ENCODE measurements at regions not wholly inside any gene's neighbourhood (a gene's known extent, or its start where the extent isn't known, plus 50 kb on each side); places are given as distances from the start of the nearest gene placed in this dataset.

GRCh38 chr22:48691431-48691851, 1136.2 kb downstream of the BRD1 start:
- TF ChIP-seq, protein P1, sequence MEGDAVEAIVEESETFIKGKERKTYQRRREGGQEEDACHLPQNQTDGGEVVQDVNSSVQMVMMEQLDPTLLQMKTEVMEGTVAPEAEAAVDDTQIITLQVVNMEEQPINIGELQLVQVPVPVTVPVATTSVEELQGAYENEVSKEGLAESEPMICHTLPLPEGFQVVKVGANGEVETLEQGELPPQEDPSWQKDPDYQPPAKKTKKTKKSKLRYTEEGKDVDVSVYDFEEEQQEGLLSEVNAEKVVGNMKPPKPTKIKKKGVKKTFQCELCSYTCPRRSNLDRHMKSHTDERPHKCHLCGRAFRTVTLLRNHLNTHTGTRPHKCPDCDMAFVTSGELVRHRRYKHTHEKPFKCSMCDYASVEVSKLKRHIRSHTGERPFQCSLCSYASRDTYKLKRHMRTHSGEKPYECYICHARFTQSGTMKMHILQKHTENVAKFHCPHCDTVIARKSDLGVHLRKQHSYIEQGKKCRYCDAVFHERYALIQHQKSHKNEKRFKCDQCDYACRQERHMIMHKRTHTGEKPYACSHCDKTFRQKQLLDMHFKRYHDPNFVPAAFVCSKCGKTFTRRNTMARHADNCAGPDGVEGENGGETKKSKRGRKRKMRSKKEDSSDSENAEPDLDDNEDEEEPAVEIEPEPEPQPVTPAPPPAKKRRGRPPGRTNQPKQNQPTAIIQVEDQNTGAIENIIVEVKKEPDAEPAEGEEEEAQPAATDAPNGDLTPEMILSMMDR (IDR thresholded peaks at IDR 0.05), result no peak
- TF ChIP-seq POLR2A (IDR thresholded peaks at IDR 0.05), result no peak
